Panc1 (cell line): ENCODE measurements at regions not wholly inside any gene's neighbourhood (a gene's known extent, or its start where the extent isn't known, plus 50 kb on each side); places are given as distances from the start of the nearest gene placed in this dataset.
"Not testable (repeated sequence)": the region's sequence is repeated elsewhere in the genome, so short reads cannot be mapped to it uniquely, and the experiment has no call there.

ENCODE experiments used
- ATAC-seq: fragments of 200-7000 bp; cut with Tn5 transposase; 2 replicates; pipeline ENCODE4 v1.9.1; 2020; ENCODE audit warnings: mild to moderate bottlenecking, moderate library complexity
- BruUV-seq: library from RNA; stranded (reverse); fragments of 400-500 nt; replicated peaks from 2 replicates; lab custom pipeline; 2021; lab: Mats Ljungman, UMichigan
- CTCF ChIA-PET: fragments of 300-600 bp; sonication (Branson Sonifier 250); formaldehyde crosslinking; loops from one replicate; lab custom pipeline; 2022; ENCODE audit warnings: antibody characterized with exemption; lab: Charles Lee
- POLR2A ChIA-PET: fragments of 300-600 bp; sonication (Branson Sonifier 250); formaldehyde crosslinking; loops from one replicate; lab custom pipeline; 2022; ENCODE audit warnings: antibody characterized with exemption; lab: Charles Lee
- DNase-seq: peaks from one replicate; pipeline ENCODE4 v3.0.0-alpha.2; 2010; ENCODE audit warnings: low read depth, low spot score
- H3K27ac ChIP-seq: 2 replicates; pipeline ENCODE4 v1.5.1; 2011; ENCODE audit warnings: mild to moderate bottlenecking, low read length, inconsistent platforms
- H3K27me3 ChIP-seq: fragments of 200-500 bp; sonication (Bioruptor generic); 2 replicates; pipeline ENCODE4 v1.6.0; 2014; ENCODE audit warnings: low read length, inconsistent platforms; ENCODE audit not compliant: control insufficient read depth, insufficient read depth
- H3K36me3 ChIP-seq: fragments of 200-500 bp; sonication (Bioruptor generic); 2 replicates; pipeline ENCODE4 v1.5.1; 2014; ENCODE audit warnings: inconsistent platforms, mild to moderate bottlenecking, low read length, moderate library complexity; ENCODE audit not compliant: control insufficient read depth, insufficient read depth
- H3K4me1 ChIP-seq: 2 replicates; pipeline ENCODE4 v1.5.1; 2011; ENCODE audit warnings: inconsistent platforms, mild to moderate bottlenecking, low read length, moderate library complexity; ENCODE audit not compliant: control insufficient read depth, insufficient read depth
- H3K4me3 ChIP-seq, 2 experiments: 2 replicates each; pipeline ENCODE4 v1.5.1; 2011 to 2012; ENCODE audit warnings: low read depth in 2 of 2, low read length in 2 of 2, mild to moderate bottlenecking in 2 of 2, inconsistent platforms in 1 of 2, moderate library complexity in 1 of 2
- H3K9me3 ChIP-seq: fragments of 200-500 bp; sonication (Bioruptor generic); 2 replicates; pipeline ENCODE4 v1.5.1; 2014; ENCODE audit warnings: low read depth, mild to moderate bottlenecking, inconsistent platforms, low read length, moderate library complexity; ENCODE audit not compliant: control insufficient read depth, insufficient read depth
- CTCF ChIP-seq: fragments of 450-650 bp; IDR thresholded peaks from 2 replicates; pipeline ENCODE4 v1.5.1; 2017; ENCODE audit warnings: mild to moderate bottlenecking
- POLR2AphosphoS5 ChIP-seq: IDR thresholded peaks from 2 replicates; pipeline ENCODE4 v1.6.1; 2012; ENCODE audit warnings: mild to moderate bottlenecking, low read depth, low read length, moderate library complexity
- SIN3A ChIP-seq: IDR thresholded peaks from 2 replicates; pipeline ENCODE4 v1.6.1; 2012; ENCODE audit warnings: low read depth, mild to moderate bottlenecking, low read length, moderate library complexity, borderline replicate concordance; ENCODE audit not compliant: insufficient read depth
- TCF7L2 ChIP-seq: IDR thresholded peaks from 2 replicates; pipeline ENCODE4 v1.6.1; 2011; ENCODE audit warnings: mild to moderate bottlenecking, low read depth, low read length, inconsistent platforms
- in situ Hi-C: cut with HindIII; loops from 2 replicates; pipeline ENCODE4 v1.10.0; 2016; ENCODE audit warnings: low sequenced_read_pairs, low pct_unique_long_range_greater_than_20kb
- intact Hi-C: fragments of 100-400 bp; cut with micrococcal nuclease; formaldehyde crosslinking; loops from one replicate; pipeline ENCODE4 v1.10.0; 2022; ENCODE audit not compliant: unreplicated experiment
- TF ChIP-seq, protein P1 (sequence below), 2 experiments: IDR thresholded peaks; 2 replicates each; pipeline ENCODE4 v1.6.1; 2011 to 2012; ENCODE audit warnings: low read depth in 2 of 2, control low read depth in 1 of 2, low read length in 1 of 2, mild to moderate bottlenecking in 1 of 2, moderate library complexity in 1 of 2; ENCODE audit not compliant: insufficient read depth in 1 of 2

GRCh38 chr5:71343994-71344393 lies 111.5 kb upstream of the BDP1 start:
- DNase-seq, H3K4me3 ChIP-seq, in situ Hi-C loops, intact Hi-C loops, H3K36me3 ChIP-seq, POLR2A ChIA-PET, H3K4me1 ChIP-seq, H3K27ac ChIP-seq, CTCF ChIA-PET, BruUV-seq, H3K9me3 ChIP-seq, H3K27me3 ChIP-seq, ATAC-seq: not testable (repeated sequence)

GRCh38 chr5:71372601-71373000 lies 82.8 kb upstream of the BDP1 start:
- BruUV-seq, ATAC-seq, H3K36me3 ChIP-seq, H3K9me3 ChIP-seq, in situ Hi-C loops, CTCF ChIA-PET, intact Hi-C loops, H3K27ac ChIP-seq, H3K4me3 ChIP-seq, POLR2A ChIA-PET, H3K27me3 ChIP-seq, DNase-seq, H3K4me1 ChIP-seq: not testable (repeated sequence)

DNA sequence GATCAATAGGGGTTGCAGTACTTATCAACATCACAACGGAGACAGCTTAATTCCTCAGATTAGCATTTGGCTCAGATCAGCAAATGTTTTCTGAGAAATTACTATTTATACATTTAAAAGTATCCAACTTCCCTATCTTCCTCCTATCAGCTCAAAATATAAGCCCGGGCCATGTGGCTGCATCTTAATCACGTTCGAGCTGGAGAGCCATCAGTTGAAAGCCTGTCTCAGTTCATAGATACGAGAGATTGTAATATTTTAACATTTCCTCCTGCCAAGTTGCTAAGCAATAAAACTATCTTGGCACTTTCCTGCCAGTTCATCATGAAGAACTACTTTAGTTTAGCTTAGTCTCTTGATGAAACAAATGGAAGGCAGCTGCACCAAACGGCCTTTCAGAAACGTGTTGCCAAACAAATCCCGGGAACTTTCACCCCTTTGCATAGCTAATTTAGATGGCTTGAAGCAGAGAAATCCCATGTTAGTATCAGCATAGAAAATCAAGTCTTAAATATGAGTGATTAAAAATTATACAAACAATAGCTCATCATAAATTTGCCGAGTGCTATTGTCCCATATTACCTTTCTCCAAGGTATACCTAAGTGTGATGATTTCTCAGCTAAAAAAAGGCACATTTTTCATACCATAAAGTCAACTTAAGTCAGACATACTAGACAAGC lies 82.3 kb upstream of the BDP1 start:
- CTCF ChIA-PET, DNase-seq, POLR2A ChIA-PET, H3K4me3 ChIP-seq, H3K36me3 ChIP-seq, H3K9me3 ChIP-seq, intact Hi-C loops, BruUV-seq, ATAC-seq, H3K27me3 ChIP-seq, H3K27ac ChIP-seq, H3K4me1 ChIP-seq, in situ Hi-C loops: not testable (repeated sequence)

DNA sequence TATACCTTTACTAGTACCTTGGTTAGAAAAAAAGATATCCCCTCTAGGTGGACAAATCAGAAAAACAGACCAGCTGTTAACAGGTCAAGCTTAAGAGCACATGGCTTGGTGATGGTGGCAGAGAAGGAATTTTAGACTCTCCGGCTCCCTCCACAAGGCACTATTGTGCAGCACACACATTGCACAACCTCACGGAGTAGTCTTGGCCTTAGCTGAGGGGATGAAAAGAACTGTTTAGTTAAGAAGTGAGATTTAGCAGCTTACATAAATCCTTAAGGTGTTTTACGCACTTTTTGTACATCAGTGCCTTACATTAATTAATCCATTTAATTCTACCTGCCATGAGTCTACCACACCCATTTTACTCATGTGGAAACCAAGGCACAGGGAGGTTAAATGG lies 71.2 kb upstream of the BDP1 start:
- DNase-seq, intact Hi-C loops, ATAC-seq, H3K27ac ChIP-seq, BruUV-seq, CTCF ChIA-PET, H3K9me3 ChIP-seq, H3K4me3 ChIP-seq, H3K36me3 ChIP-seq, H3K4me1 ChIP-seq, in situ Hi-C loops, H3K27me3 ChIP-seq: not testable (repeated sequence)
- POLR2A ChIA-PET, result interaction anchor here (0.5 kb wide), 1 partner anchor 35 kb away, joined by 4 read pairs; no protein-coding TSS in a partner anchor

- DNase-seq (no peak), ATAC-seq (no peak)
- Histone ChIP-seq H3K9me3 (no peaks in the 10 kb centered on the region), H3K27me3 (no peaks in the 10 kb centered on the region), H3K4me3 (no peak overlapping the region), H3K27ac (no peak overlapping the region), H3K4me1 (no peaks in the 10 kb centered on the region), H3K36me3 (no peaks in the 10 kb centered on the region)
- ChIA-PET CTCF (no interaction called here), POLR2A (no interaction called here)
- TF ChIP-seq POLR2AphosphoS5 (no peak), SIN3A (no peak), CTCF (no peak), TCF7L2 (no peak)
- TF ChIP-seq, protein P1, sequence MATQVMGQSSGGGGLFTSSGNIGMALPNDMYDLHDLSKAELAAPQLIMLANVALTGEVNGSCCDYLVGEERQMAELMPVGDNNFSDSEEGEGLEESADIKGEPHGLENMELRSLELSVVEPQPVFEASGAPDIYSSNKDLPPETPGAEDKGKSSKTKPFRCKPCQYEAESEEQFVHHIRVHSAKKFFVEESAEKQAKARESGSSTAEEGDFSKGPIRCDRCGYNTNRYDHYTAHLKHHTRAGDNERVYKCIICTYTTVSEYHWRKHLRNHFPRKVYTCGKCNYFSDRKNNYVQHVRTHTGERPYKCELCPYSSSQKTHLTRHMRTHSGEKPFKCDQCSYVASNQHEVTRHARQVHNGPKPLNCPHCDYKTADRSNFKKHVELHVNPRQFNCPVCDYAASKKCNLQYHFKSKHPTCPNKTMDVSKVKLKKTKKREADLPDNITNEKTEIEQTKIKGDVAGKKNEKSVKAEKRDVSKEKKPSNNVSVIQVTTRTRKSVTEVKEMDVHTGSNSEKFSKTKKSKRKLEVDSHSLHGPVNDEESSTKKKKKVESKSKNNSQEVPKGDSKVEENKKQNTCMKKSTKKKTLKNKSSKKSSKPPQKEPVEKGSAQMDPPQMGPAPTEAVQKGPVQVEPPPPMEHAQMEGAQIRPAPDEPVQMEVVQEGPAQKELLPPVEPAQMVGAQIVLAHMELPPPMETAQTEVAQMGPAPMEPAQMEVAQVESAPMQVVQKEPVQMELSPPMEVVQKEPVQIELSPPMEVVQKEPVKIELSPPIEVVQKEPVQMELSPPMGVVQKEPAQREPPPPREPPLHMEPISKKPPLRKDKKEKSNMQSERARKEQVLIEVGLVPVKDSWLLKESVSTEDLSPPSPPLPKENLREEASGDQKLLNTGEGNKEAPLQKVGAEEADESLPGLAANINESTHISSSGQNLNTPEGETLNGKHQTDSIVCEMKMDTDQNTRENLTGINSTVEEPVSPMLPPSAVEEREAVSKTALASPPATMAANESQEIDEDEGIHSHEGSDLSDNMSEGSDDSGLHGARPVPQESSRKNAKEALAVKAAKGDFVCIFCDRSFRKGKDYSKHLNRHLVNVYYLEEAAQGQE (IDR thresholded peaks at IDR 0.05; ENCODE audit: insufficient read depth in 1 of 2, low read depth in 2 of 2, low read length in 1 of 2), result no peak
- intact Hi-C loops, result no loop called here
- in situ Hi-C loops, result no loop called here
- BruUV-seq, result no TSS peak
These were observed 70.7 kb upstream of the BDP1 start for GRCh38 chr5:71384706-71385105.
